8988T (cell line): ENCODE measurements at regions not wholly inside any gene's neighbourhood (a gene's known extent, or its start where the extent isn't known, plus 50 kb on each side); places are given as distances from the start of the nearest gene placed in this dataset.

Experiments used
- DNase-seq: peaks from one replicate; pipeline ENCODE4 v3.0.0; 2011

DNA sequence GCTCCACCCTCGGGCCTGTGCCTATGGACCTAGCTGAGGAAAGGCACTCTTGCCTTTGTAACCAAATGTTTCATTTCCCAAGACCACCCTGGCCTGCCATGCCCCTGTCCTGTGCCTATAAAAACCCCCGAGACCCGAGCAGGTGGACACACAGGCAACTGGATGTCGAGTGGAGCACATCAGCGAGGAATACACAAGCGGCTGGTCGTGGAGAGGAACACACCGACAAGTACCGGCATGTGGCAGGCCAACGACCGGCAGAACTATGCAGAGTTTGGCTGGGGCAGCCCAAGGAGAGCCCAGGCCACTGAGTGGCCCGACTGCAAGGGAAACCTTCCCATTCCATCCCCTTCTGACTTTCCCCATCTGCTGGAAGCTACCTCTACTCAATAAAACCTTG lies 1963.8 kb upstream of the CELF4 start:
- no peak for DNase-seq

DNA sequence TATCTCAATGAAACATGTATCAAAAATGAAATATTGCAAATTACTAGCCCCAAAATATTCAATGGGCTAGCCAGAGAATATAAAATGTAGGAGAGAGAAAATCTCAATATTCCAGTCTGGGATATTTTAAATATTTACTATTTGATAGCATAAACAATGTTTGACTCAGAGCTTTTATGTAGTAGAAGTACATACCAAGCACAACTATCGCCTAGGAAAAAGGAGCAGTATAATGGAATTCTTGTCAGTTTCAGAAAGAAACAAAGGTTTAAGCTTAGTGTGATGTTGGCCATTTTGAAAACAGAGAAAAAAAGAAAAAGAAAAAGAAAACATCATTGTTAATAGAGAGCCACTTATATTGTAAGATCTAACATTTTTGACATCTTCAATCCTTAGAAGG lies 1961.9 kb upstream of the CELF4 start:
- no peak for DNase-seq

DNA sequence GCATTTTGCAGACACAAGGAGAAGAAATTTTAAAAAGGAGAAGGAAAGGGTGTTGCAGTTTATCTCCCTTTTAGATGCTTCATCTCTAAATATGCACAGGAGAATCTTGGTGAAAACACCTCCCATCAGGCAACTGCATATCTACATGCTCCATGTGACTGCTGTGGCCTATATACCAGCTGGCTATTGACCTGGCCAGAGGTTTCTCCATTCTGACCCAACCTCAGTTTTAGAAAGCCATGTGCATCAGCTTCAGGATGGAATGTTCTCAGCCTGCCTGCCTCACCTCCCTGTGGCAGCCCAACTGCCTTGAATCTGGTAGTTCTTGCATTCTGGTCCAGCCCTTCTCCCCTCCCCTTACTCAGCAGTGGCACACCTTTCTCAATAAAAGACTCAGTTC lies 1958.8 kb upstream of the CELF4 start:
- no peak for DNase-seq

DNA sequence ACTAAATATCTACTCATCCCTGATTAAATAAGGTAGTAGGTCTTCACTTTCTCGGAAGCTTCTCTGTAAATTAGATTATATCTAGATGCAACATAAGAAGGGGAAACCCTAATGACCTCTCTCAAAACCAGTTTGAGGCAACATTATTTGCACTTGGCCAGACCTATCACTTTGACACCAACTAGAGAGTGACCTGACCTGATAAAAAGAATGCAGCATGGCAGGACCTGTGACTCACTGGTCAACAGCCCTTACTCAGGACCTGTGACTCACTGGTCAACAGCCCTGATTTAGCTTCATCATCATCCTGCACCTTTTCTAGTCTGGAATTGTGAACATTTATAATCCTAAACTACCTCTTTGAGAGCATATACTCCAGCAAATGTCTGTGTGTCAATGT lies 1957.7 kb upstream of the CELF4 start:
- DNase-seq = no peak

GRCh38 chr18:39521164-39521563 lies 1955.6 kb upstream of the CELF4 start:
- no peak for DNase-seq

DNA sequence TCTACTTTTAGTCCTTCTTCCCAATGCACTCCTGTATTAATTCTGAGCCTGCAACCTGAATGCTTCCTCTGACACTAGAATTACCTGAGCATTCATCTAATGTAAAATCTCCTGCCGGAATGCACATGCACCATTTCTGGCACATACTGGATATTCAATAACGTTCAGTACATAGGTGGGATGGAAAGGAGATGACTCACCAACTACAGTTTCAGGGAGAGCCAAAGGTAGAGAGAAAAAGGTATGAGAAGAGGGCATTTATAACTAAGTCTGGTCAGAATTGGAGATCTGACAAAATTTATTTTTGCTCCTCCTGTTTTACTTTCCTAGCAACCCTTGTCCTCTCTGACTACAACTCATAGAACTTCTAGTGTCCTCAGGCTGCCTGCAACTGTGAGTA lies 1954.1 kb upstream of the CELF4 start:
- DNase-seq = no peak

DNA sequence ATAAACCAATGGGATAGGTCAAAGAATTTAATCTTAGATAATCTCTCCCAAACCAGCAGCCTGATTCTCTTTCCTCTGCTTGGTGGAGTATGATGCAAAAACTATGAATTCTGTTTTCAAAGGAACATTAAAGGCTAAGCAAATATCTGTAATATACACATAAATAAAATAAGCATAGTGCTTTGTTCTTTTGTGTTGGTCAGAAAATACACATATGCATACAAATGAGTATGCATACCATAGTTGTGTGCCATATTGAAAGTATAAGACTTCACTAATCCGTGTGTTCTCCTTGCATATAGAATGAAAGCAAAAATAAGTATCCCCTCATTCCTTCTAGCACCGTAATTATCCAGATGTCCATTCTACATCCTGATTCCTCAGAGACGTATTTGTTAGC lies 1949.7 kb upstream of the CELF4 start:
- DNase-seq = no peak

DNA sequence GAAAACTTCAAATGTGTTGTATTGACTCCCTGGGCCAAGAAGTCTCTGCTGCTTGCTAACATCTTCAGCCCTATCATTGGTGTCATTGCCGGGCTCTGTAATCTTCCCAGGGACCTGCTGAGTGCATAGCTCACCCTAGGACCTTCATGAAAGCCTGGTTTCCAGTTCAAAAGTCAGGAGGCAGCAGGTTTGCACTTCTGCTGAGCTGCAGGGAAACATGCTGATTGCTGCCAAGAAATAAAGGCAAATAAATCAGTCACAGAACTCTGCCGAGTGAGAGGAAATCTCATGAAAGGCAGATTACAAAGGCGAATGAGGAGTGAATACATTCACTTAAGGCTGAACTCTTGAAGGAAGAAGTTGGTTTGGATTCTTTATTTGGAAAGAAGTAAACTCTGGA lies 1947.6 kb upstream of the CELF4 start:
- no peak for DNase-seq

DNA sequence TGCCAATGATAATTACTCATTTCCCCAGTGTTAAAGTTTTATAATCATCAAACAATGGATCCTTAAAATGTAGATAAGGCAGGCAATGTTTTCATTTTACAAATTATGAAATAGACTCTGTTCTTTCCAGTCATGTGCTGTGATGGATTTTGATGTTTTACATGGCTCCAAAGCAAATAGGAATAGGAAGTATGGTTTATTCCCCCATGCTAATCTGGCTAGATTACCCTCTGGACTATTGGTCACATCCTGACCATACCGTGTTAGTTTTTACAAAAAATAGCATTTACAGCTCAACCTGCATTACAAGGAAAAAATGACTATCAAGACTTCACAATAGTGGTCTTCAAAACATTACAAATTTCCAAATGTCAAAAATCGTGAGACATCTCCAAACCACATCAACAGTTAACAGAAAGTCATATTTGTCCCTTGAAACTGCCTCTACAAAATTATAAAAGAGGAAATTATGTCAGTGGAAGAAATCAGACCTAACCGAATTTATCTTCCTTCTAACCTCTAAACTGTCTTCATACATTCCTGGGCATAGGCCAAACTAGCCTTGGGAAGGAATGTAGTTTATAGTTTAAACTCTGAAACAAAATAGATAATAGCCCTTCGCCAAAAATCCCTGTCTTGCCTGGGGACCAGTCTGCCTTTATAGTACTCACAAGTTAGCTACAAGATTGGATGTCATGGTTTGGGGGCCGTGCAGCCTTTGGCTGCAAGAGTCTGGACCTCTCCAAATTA lies 1941.2 kb upstream of the CELF4 start:
- no peak for DNase-seq

DNA sequence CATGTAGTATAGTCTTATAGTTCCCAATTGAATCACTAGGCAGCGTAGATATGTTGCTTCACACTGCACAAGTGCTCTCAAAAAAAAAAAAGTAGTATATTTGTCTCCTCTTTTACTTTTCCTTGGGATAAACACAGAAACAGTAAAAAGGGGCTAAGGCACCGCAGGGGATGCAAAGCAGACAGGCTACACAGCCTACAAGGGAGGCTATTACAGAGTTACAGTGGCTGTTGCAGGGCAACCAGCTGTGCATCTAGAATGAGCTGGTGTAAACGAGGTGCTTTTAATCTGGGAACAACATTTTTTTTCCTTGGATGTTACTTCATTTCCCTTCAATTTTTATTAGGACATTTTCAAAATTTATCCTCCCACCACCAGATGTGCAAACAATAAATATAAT lies 1934.7 kb upstream of the CELF4 start:
- DNase-seq = no peak

GRCh38 chr18:39497821-39498220 lies 1932.2 kb upstream of the CELF4 start:
- DNase-seq = no peak

DNA sequence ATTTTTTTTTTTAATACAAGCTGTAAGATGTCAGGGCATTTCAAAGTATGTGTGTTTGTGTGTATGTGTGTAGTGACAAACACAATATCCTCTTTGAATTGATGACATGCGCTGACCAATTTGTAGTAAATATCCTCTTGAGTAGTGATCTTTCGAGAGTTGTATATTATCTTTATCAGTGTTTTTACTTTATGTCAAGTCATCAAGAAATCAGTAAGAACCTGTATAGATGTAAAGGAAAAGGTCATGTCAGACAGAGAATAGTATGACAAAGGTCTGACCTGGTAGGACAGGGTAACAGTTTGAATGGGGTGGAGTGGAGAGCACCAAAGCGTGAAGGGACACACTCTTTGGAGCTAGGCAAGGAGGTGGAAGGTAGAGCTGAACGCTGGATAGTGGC lies 1931.4 kb upstream of the CELF4 start:
- DNase-seq = no peak

- no peak for DNase-seq
These were observed 1928.8 kb upstream of the CELF4 start for GRCh38 chr18:39494211-39494896.

DNA sequence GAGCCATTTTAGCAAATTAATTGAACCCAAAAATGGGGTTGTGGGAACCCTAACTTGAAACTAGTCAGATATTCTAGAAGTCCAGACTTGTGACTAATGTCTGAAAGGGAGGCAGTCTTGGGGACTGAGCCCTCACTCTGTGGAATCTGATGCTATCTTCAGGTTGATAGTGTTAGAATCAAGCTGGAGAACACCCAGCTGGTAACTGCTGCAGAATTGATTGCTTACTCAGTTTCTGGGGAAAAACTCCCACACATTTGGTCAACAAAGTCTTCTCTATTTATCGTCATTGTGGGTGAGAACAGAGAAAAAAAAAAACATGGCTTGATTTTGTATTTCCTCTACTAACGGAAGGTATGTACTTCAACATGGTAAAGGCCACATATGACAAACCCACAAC lies 1925.8 kb upstream of the CELF4 start:
- DNase-seq = no peak

GRCh38 chr18:39489431-39489830 lies 1923.8 kb upstream of the CELF4 start:
- DNase-seq = no peak

- no peak for DNase-seq
These were observed 1922.3 kb upstream of the CELF4 start for GRCh38 chr18:39487932-39488331.

GRCh38 chr18:39486268-39486667 lies 1920.7 kb upstream of the CELF4 start:
- no peak for DNase-seq

- no peak for DNase-seq
These were observed 1920.1 kb upstream of the CELF4 start for GRCh38 chr18:39485696-39486095.

GRCh38 chr18:39481281-39481680 lies 1915.7 kb upstream of the CELF4 start:
- no peak for DNase-seq

DNA sequence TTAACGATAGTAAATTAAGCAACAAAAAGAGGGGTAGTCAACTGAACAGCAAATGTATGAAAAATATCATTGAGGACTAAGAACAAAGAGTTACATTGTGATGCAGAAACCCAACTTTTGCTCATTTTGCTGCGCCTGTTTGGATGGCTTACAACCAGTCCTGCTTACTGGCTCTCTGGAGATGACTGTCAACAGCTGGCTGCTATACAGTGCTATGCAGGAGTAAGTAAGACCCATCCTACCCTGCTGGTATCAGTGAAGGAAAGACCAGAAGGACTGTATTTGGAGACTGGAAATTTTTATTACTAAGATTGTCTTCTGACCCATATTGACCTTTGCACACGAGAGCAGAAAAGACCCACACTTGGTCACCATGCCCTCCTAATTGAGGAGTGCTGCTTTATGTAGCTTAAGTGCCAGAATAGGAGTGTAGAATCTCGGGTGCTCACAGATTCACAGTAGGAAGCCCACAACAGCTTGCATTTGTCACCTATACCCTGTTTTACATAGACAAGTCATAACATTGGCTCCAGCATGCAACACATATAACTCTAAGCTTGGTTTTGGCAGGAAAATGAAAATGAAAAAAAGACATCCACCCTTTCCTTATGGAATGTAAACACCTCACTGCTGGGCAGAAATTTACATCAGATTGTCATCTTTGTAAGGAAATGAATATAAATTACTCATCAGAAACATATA lies 1915.0 kb upstream of the CELF4 start:
- DNase-seq = no peak

GRCh38 chr18:39464006-39464405 lies 1898.4 kb upstream of the CELF4 start:
- no peak for DNase-seq

- DNase-seq = no peak
These were observed 1896.8 kb upstream of the CELF4 start for GRCh38 chr18:39462436-39462835.

GRCh38 chr18:39460136-39460535 lies 1894.5 kb upstream of the CELF4 start:
- no peak for DNase-seq

DNA sequence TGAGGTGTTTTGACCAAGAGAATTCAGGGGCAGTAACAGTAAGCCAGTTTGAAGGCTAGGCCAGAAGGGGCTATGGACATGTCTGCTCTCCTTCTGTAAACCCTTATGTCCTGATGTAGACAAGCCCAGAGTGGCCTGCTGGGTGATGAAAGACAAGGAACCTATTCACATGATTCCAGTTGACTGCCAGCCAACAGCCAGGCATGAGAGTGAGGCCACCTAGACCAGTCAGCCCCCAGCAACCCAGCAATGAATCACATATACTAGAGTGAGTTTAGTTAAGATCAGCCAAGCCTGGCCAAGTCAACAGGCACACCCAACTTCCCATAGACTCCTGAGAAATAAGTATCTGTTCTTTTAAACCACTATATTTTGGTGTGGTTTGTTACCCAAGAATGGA lies 1889.7 kb upstream of the CELF4 start:
- no peak for DNase-seq
